ENCODE measurements at regions not wholly inside any gene's neighbourhood (a gene's known extent, or its start where the extent isn't known, plus 50 kb on each side); places are given as distances from the start of the nearest gene placed in this dataset.

GRCh38 chr3:35335703-35336102, 303.6 kb upstream of the ARPP21 start:
- TF ChIP-seq CTCF (IDR thresholded peaks at IDR 0.05), result no peak
- no peak for TF ChIP-seq ZNF232 (CRISPR knock-in tag; IDR thresholded peaks at IDR 0.05)
- TF ChIP-seq, protein P1, sequence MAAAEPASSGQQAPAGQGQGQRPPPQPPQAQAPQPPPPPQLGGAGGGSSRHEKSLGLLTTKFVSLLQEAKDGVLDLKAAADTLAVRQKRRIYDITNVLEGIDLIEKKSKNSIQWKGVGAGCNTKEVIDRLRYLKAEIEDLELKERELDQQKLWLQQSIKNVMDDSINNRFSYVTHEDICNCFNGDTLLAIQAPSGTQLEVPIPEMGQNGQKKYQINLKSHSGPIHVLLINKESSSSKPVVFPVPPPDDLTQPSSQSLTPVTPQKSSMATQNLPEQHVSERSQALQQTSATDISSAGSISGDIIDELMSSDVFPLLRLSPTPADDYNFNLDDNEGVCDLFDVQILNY (CRISPR knock-in tag; IDR thresholded peaks at IDR 0.05), result no peak
- no peak for TF ChIP-seq NR3C1 (CRISPR knock-in tag; conservative IDR thresholded peaks at IDR 0.05; ENCODE audit: low read depth)
- TF ChIP-seq ZNF121 (CRISPR knock-in tag; IDR thresholded peaks at IDR 0.05), result no peak

Measured in WTC11 (cell line).